ENCODE measurements at regions not wholly inside any gene's neighbourhood (a gene's known extent, or its start where the extent isn't known, plus 50 kb on each side); places are given as distances from the start of the nearest gene placed in this dataset.

DNA sequence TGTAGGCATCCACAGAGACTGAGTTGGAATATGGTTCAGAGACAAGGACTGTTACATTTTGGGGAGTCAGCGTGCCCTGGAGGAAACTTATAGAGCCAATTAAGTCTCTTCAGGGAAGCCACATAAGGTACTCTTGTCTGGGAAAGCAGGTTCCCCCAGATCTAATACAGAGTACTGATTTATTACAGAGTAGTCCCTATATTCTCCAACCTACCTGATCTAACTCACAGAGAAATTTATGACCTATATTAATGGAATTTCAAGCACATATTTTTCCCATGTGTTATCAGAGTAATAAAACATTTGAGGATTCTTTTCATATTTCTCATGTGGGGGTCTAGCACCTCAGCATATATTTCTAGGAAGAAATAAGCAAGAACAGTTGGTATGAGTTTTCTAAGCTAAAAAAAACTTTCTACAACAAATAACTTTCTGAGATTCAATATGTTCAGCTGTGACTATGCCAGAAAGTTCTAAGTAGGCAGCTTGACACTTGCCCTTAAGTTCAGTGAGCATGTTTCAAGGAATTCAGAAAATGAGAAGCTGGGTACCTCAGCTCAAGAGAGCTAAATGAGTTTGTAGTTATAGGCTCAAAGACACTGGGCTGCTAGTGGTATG is 75.3 kb upstream of the COL8A1 start:
- Histone ChIP-seq H3K27ac (ENCODE audit: insufficient read depth, low read length) (peak overlapping the region; percentile 18), H3K27me3 (ENCODE audit: control insufficient read depth, insufficient read depth, low read length) (no peaks in the 10 kb centered on the region), H2AFZ (ENCODE audit: low read length) (no peak overlapping the region), H3K4me3 (replicated peaks in 1 of 4; ENCODE audit: control extremely low read depth in 1 of 4, insufficient read depth in 1 of 4, low read depth in 3 of 4, low read length in 4 of 4) (no peak overlapping the region), H3K79me2 (ENCODE audit: control insufficient read depth, insufficient read depth, low read length) (no peaks in the 10 kb centered on the region), H3K36me3 (ENCODE audit: control insufficient read depth, insufficient read depth, low read length) (no peaks in the 10 kb centered on the region), H3K9me3 (ENCODE audit: control insufficient read depth, insufficient read depth, low read depth, low read length) (no peaks in the 10 kb centered on the region), H3K4me2 (ENCODE audit: extremely low read depth, insufficient read depth, low read length) (no peak overlapping the region), H3K4me1 (ENCODE audit: control insufficient read depth, extremely low read depth, insufficient read depth, low read length) (peaks cover 2% of the 10 kb centered on the region), H3K9ac (ENCODE audit: insufficient read depth, low read length) (no peak overlapping the region), H4K20me1 (ENCODE audit: control insufficient read depth, extremely low read depth, insufficient read depth, low read length) (no peaks in the 10 kb centered on the region)
- TF ChIP-seq, protein P1, sequence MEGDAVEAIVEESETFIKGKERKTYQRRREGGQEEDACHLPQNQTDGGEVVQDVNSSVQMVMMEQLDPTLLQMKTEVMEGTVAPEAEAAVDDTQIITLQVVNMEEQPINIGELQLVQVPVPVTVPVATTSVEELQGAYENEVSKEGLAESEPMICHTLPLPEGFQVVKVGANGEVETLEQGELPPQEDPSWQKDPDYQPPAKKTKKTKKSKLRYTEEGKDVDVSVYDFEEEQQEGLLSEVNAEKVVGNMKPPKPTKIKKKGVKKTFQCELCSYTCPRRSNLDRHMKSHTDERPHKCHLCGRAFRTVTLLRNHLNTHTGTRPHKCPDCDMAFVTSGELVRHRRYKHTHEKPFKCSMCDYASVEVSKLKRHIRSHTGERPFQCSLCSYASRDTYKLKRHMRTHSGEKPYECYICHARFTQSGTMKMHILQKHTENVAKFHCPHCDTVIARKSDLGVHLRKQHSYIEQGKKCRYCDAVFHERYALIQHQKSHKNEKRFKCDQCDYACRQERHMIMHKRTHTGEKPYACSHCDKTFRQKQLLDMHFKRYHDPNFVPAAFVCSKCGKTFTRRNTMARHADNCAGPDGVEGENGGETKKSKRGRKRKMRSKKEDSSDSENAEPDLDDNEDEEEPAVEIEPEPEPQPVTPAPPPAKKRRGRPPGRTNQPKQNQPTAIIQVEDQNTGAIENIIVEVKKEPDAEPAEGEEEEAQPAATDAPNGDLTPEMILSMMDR (conservative IDR thresholded peaks at IDR 0.05 in 1 of 2, IDR thresholded peaks at IDR 0.05 in 1 of 2; ENCODE audit: low read depth in 1 of 2, low read length in 2 of 2), result no peak
- TF ChIP-seq EZH2 (IDR thresholded peaks at IDR 0.05; ENCODE audit: low read length, missing control alignments), result no peak
- DNase-seq (ENCODE audit: low read depth in 2 of 2), result peak in 1 of 2 donors; percentile 77

DNA sequence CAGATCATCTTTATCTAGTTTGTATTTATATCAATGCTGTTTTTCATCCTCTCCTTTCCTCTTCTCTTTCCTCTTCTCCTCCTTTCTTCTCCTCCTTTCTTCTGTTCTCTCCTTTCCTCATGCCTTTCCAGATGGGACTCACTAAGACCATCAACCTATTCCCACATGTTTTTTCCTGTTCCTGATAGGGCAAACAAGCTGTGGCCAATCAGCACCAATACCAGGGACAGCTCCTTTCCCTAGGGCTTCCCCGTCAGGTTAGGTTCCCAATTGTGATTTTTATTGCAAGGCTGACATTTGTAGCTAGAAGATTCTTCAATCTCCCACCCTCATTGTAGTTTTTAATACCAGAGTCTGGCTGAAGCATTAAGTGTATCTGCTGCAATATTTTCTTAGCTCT is 76.3 kb upstream of the COL8A1 start:
- Histone ChIP-seq H3K4me2 (ENCODE audit: extremely low read depth, insufficient read depth, low read length) (no peak overlapping the region), H3K79me2 (ENCODE audit: control insufficient read depth, insufficient read depth, low read length) (no peaks in the 10 kb centered on the region), H3K9ac (ENCODE audit: insufficient read depth, low read length) (no peak overlapping the region), H2AFZ (ENCODE audit: low read length) (no peak overlapping the region), H3K27ac (ENCODE audit: insufficient read depth, low read length) (no peak overlapping the region), H3K27me3 (ENCODE audit: control insufficient read depth, insufficient read depth, low read length) (no peaks in the 10 kb centered on the region), H3K4me1 (ENCODE audit: control insufficient read depth, extremely low read depth, insufficient read depth, low read length) (peaks cover 2% of the 10 kb centered on the region), H3K36me3 (ENCODE audit: control insufficient read depth, insufficient read depth, low read length) (no peaks in the 10 kb centered on the region), H4K20me1 (ENCODE audit: control insufficient read depth, extremely low read depth, insufficient read depth, low read length) (no peaks in the 10 kb centered on the region), H3K9me3 (ENCODE audit: control insufficient read depth, insufficient read depth, low read depth, low read length) (no peaks in the 10 kb centered on the region), H3K4me3 (replicated peaks in 1 of 4; ENCODE audit: control extremely low read depth in 1 of 4, insufficient read depth in 1 of 4, low read depth in 3 of 4, low read length in 4 of 4) (no peak overlapping the region)
- TF ChIP-seq, protein P1 (conservative IDR thresholded peaks at IDR 0.05 in 1 of 2, IDR thresholded peaks at IDR 0.05 in 1 of 2; ENCODE audit: low read depth in 1 of 2, low read length in 2 of 2), result no peak
- TF ChIP-seq EZH2 (IDR thresholded peaks at IDR 0.05; ENCODE audit: low read length, missing control alignments), result no peak
- DNase-seq (ENCODE audit: low read depth in 2 of 2), result peak; percentile 54 to 57

DNA sequence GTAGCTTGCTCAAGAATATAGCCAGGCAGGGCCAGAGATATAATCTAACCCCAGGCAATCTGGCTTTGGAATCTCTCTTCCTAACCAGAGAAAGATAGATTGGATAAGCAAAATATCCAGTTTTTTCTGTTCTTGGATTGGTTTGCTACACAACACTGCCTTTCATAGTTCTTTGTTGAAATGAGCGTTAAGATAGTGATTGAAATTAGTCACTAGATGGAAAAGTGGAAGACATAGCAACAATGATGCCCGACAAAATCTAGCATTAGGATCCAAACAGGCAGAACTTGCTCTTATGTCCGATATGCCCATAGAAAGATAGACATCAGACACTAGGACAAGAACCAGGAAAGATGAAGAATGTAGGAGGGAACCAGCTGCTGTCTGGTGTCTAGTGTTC is 77.3 kb upstream of the COL8A1 start:
- DNase-seq (ENCODE audit: low read depth in 2 of 2), result no peak
- no peak overlapping the region for H2AFZ ChIP-seq (ENCODE audit: low read length)
- no peaks in the 10 kb centered on the region for H3K36me3 ChIP-seq (ENCODE audit: control insufficient read depth, insufficient read depth, low read length)
- H3K4me2 ChIP-seq (ENCODE audit: extremely low read depth, insufficient read depth, low read length), result no peak overlapping the region
- no peaks in the 10 kb centered on the region for H3K79me2 ChIP-seq (ENCODE audit: control insufficient read depth, insufficient read depth, low read length)
- no peak overlapping the region for H3K27ac ChIP-seq (ENCODE audit: insufficient read depth, low read length)
- peaks cover 2% of the 10 kb centered on the region for H3K4me1 ChIP-seq (ENCODE audit: control insufficient read depth, extremely low read depth, insufficient read depth, low read length)
- no peak overlapping the region for H3K4me3 ChIP-seq (replicated peaks in 1 of 4; ENCODE audit: control extremely low read depth in 1 of 4, insufficient read depth in 1 of 4, low read depth in 3 of 4, low read length in 4 of 4)
- no peaks in the 10 kb centered on the region for H4K20me1 ChIP-seq (ENCODE audit: control insufficient read depth, extremely low read depth, insufficient read depth, low read length)
- H3K9ac ChIP-seq (ENCODE audit: insufficient read depth, low read length), result no peak overlapping the region
- TF ChIP-seq, protein P1 (conservative IDR thresholded peaks at IDR 0.05 in 1 of 2, IDR thresholded peaks at IDR 0.05 in 1 of 2; ENCODE audit: low read depth in 1 of 2, low read length in 2 of 2), result no peak
- H3K9me3 ChIP-seq (ENCODE audit: control insufficient read depth, insufficient read depth, low read depth, low read length), result no peaks in the 10 kb centered on the region
- no peaks in the 10 kb centered on the region for H3K27me3 ChIP-seq (ENCODE audit: control insufficient read depth, insufficient read depth, low read length)
